BJ (cell line): ENCODE measurements at regions not wholly inside any gene's neighbourhood (a gene's known extent, or its start where the extent isn't known, plus 50 kb on each side); places are given as distances from the start of the nearest gene placed in this dataset.

Experiments used
- CTCF ChIA-PET: fragments of 350-600 bp; formaldehyde crosslinking; extraction: SDS; loops from one replicate; lab custom pipeline; 2021; ENCODE audit warnings: antibody characterized with exemption, inconsistent platforms; lab: Yijun Ruan, JAX
- POLR2A ChIA-PET: fragments of 300-600 bp; sonication (Branson Sonifier 250); formaldehyde crosslinking; extraction: SDS; loops from one replicate; lab custom pipeline; 2021; ENCODE audit warnings: antibody characterized with exemption; lab: Charles Lee
- DNase-seq: peaks from one replicate; pipeline ENCODE4 v3.0.0-alpha.2; 2011; ENCODE audit warnings: low read depth
- H3K27me3 ChIP-seq: 2 replicates; pipeline ENCODE4 v1.6.0; 2011; ENCODE audit warnings: low read length; ENCODE audit not compliant: control insufficient read depth, insufficient read depth
- H3K36me3 ChIP-seq: 2 replicates; pipeline ENCODE4 v1.5.1; 2011; ENCODE audit warnings: low read length; ENCODE audit not compliant: control insufficient read depth, insufficient read depth
- H3K4me3 ChIP-seq: 2 replicates; pipeline ENCODE4 v1.5.1; 2011; ENCODE audit warnings: low read depth, mild to moderate bottlenecking, control low read depth, low read length
- CTCF ChIP-seq: IDR thresholded peaks from 2 replicates; pipeline ENCODE4 v1.5.1; 2011; ENCODE audit warnings: low read depth, mild to moderate bottlenecking, control low read depth, inconsistent platforms, low read length, moderate library complexity; ENCODE audit not compliant: insufficient read depth

GRCh38 chr21:27134516-27134915, 167.6 kb upstream of the ADAMTS5 start:
- H3K27me3 ChIP-seq, result no peaks in the 10 kb centered on the region
- ChIA-PET POLR2A (no interaction called here), CTCF (no interaction called here)
- no peak for DNase-seq
- no peaks in the 10 kb centered on the region for H3K36me3 ChIP-seq
- no peak for TF ChIP-seq CTCF
- no peak overlapping the region for H3K4me3 ChIP-seq

GRCh38 chr21:27132266-27132665, 165.4 kb upstream of the ADAMTS5 start:
- DNase-seq, result no peak
- no peak overlapping the region for H3K4me3 ChIP-seq
- H3K36me3 ChIP-seq, result no peaks in the 10 kb centered on the region
- CTCF ChIA-PET, result interaction anchor here (0.5 to 0.6 kb wide), 2 partner anchors 10 to 17 kb away, joined by 3 read pairs; no protein-coding TSS in a partner anchor
- TF ChIP-seq CTCF, result no peak
- H3K27me3 ChIP-seq, result no peaks in the 10 kb centered on the region
- POLR2A ChIA-PET, result no interaction called here

GRCh38 chr21:27130154-27130553, 163.3 kb upstream of the ADAMTS5 start:
- ChIA-PET POLR2A (no interaction called here), CTCF (no interaction called here)
- TF ChIP-seq CTCF, result no peak
- no peak for DNase-seq
- Histone ChIP-seq H3K36me3 (no peaks in the 10 kb centered on the region), H3K27me3 (0 out of 2 replicates have a peak, but pooled peaks cover 2% of the 10 kb centered on the region), H3K4me3 (no peak overlapping the region)

- POLR2A ChIA-PET, result no interaction called here
Observed at GRCh38 chr21:27129694-27130093, 162.8 kb upstream of the ADAMTS5 start.

GRCh38 chr21:27129215-27129614, 162.3 kb upstream of the ADAMTS5 start:
- Histone ChIP-seq H3K27me3 (0 out of 2 replicates have a peak, but pooled peaks cover 2% of the 10 kb centered on the region), H3K4me3 (no peak overlapping the region), H3K36me3 (no peaks in the 10 kb centered on the region)
- POLR2A ChIA-PET, result no interaction called here
- no peak for DNase-seq
- TF ChIP-seq CTCF, result no peak
- CTCF ChIA-PET, result no interaction called here

More at GRCh38 chr21:27129694-27130093, 162.8 kb upstream of the ADAMTS5 start:
- CTCF ChIA-PET, result no interaction called here
- TF ChIP-seq CTCF, result no peak
- no peak for DNase-seq
- Histone ChIP-seq H3K36me3 (no peaks in the 10 kb centered on the region), H3K4me3 (no peak overlapping the region), H3K27me3 (0 out of 2 replicates have a peak, but pooled peaks cover 2% of the 10 kb centered on the region)
